Activated naive CD4-positive, alpha-beta T cell treated with anti-CD3 and anti-CD28 coated beads, Interleukin-2, amount 10 ng/mL, durations not matched to agents 7 days and 5 days (primary cell): ENCODE measurements at regions not wholly inside any gene's neighbourhood (a gene's known extent, or its start where the extent isn't known, plus 50 kb on each side); places are given as distances from the start of the nearest gene placed in this dataset.

ENCODE experiments used
- CTCF ChIA-PET: fragments of 350-600 bp; sonication (Branson Sonifier 250); formaldehyde crosslinking; loops from one replicate; lab custom pipeline; 2021; ENCODE audit warnings: antibody characterized with exemption; lab: Charles Lee
- DNase-seq: peaks from one replicate; pipeline ENCODE4 v3.0.0-alpha.2; 2020
- H3K27ac Mint-ChIP-seq: one replicate; pipeline ENCODE4 v1.8.0; 2021; ENCODE audit warnings: mild to moderate bottlenecking, moderate library complexity, mixed read lengths
- H3K27me3 Mint-ChIP-seq: one replicate; pipeline ENCODE4 v1.8.0; 2021; ENCODE audit warnings: mild to moderate bottlenecking, mixed read lengths
- H3K36me3 Mint-ChIP-seq: one replicate; pipeline ENCODE4 v1.8.0; 2021; ENCODE audit warnings: mixed read lengths
- H3K4me1 Mint-ChIP-seq: one replicate; pipeline ENCODE4 v1.8.0; 2021; ENCODE audit warnings: mixed read lengths
- H3K4me3 Mint-ChIP-seq: one replicate; pipeline ENCODE4 v1.8.0; 2021; ENCODE audit warnings: mild to moderate bottlenecking, moderate library complexity, mixed read lengths
- H3K9me3 Mint-ChIP-seq: one replicate; pipeline ENCODE4 v1.8.0; 2021; ENCODE audit warnings: mixed read lengths

DNA sequence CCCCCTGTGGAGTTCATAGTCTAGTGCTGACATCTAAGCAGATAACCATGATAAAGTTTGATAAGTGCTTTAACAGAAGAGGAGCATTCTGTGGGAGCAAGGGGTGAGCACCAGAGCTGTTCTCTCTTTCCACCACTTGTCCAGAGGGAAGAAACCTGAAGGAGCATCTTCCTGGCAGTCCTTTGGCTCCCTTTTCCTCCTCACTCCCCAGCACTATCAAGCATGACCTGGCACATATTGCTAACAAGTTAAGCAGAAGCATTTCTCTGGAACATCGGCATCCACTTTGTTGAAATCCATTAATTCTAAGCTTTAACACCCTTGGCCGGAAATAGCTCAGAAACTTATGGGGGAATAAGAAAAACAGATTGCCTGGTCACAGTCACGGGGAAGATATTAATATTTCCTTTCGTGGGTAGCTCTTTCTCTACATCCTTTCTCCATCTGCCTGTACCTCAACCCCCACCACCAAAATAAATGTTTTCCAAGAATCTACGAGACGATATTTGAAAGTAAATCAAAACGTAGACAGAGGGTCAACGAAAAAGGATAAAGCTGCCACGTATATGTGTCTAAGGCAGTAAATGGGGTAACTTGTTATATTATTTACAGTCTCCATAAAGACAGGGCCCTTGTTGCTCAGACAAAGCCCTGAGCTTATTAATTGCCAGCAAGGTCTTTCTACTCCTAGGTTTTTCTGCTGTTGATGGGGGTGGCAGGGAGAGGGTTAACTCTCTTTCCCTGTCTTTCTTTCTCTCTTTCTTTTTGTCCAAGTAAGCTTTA, 351.4 kb downstream of the NUF2 start:
- CTCF ChIA-PET = no interaction called here
- DNase-seq = no peak
- H3K36me3 Mint-ChIP-seq = no peaks in the 10 kb centered on the region

DNA sequence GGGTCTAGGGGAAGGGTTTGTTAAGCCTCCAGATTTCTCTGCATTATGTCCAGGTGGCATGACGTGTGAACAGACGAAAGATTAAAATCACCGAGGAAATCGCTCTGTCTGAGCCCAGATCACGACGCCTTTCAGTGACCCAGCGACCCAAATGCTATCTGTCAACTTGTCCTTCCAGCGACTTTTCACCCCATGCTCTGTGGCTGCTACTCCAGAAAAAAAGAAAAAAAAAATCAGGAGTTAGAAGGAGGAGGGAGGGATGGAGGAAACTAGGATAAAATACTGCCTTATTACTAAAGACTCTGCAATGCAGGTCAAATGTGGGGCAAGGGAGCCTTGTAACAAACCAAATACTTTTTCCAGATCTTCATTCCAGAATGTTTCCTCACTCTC, 352.0 kb downstream of the NUF2 start:
- no peaks in the 10 kb centered on the region for H3K4me1 Mint-ChIP-seq
- H3K36me3 Mint-ChIP-seq = no peaks in the 10 kb centered on the region
- no peak overlapping the region for H3K4me3 Mint-ChIP-seq
- no peak overlapping the region for H3K27ac Mint-ChIP-seq
- no peak for DNase-seq
- CTCF ChIA-PET = no interaction called here
- H3K27me3 Mint-ChIP-seq = no peaks in the 10 kb centered on the region
- H3K9me3 Mint-ChIP-seq = peaks cover 7% of the 10 kb centered on the region

More for the DNA sequence above, 351.4 kb downstream of the NUF2 start:
- Mint-ChIP-seq H3K27me3 (no peaks in the 10 kb centered on the region), H3K4me3 (no peak overlapping the region), H3K9me3 (peaks cover 7% of the 10 kb centered on the region), H3K27ac (no peak overlapping the region), H3K4me1 (no peaks in the 10 kb centered on the region)

DNA sequence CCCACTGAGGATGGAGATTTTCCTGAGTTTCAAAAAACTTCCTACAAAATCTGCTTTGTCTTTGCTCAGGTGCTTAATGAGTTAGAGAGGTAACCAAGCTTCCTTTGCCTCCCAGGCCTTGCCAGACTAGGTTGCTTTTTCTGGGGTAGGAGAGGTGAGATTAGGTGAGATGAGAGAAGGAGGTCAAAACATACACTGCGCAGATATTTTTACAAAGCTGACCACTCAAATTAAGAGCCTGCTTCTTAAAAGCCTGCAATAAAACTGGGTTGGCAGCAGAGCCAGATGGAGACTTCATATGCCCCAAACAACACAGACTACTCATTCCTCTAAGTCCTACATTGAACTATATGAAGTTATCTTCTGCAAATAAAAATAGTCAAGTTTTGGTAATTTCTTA, 352.5 kb downstream of the NUF2 start:
- Mint-ChIP-seq H3K27ac (no peak overlapping the region), H3K36me3 (no peaks in the 10 kb centered on the region), H3K4me1 (no peaks in the 10 kb centered on the region), H3K9me3 (peaks cover 7% of the 10 kb centered on the region), H3K27me3 (no peaks in the 10 kb centered on the region), H3K4me3 (no peak overlapping the region)
- no peak for DNase-seq
- CTCF ChIA-PET = no interaction called here

DNA sequence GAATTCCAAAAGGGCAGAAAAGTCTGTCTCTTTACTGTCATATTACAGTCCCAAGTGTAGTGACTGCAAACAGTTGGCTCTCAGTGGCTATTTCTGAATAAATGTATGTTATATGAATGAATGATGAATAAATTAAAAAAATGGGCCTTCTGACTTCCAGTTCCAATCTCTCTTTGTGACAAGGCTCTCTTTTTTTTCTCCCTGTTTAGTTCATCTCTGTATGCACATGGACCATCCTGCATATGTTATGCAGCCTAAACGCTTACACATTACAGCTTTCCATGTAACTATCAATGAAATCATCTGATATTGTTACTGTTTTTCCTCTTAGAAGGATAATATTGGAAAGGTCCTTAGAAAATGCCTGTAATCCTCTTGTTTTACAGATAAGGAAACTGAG, 363.0 kb downstream of the NUF2 start:
- Mint-ChIP-seq H3K27ac (no peak overlapping the region), H3K36me3 (no peaks in the 10 kb centered on the region), H3K9me3 (peaks cover 9% of the 10 kb centered on the region), H3K4me1 (no peaks in the 10 kb centered on the region), H3K4me3 (no peak overlapping the region), H3K27me3 (no peaks in the 10 kb centered on the region)
- CTCF ChIA-PET = no interaction called here
- no peak for DNase-seq

DNA sequence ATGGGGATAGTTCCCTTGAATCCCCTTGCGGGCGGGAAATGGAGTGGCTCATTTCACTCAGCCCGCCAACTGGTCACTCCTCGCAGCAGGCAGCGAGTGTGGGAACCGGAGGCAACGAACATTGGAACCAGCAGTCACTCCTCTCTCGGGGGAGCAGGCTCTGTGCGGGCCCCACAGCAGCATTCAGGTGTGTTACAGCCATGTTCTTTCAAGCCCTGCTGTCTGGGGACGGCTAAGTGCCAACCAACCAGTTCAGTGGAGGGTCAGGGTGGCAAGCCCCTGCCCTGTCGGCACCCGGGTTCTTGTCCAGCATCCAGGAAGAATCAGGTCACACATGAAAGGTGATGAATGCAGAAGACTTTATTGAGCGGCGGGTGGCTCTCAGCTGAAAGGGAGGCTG, 370.5 kb downstream of the NUF2 start:
- DNase-seq = no peak
- Mint-ChIP-seq H3K9me3 (no peaks in the 10 kb centered on the region), H3K4me3 (no peak overlapping the region), H3K36me3 (no peaks in the 10 kb centered on the region), H3K4me1 (no peaks in the 10 kb centered on the region), H3K27me3 (no peaks in the 10 kb centered on the region), H3K27ac (no peak overlapping the region)
- CTCF ChIA-PET = no interaction called here

DNA sequence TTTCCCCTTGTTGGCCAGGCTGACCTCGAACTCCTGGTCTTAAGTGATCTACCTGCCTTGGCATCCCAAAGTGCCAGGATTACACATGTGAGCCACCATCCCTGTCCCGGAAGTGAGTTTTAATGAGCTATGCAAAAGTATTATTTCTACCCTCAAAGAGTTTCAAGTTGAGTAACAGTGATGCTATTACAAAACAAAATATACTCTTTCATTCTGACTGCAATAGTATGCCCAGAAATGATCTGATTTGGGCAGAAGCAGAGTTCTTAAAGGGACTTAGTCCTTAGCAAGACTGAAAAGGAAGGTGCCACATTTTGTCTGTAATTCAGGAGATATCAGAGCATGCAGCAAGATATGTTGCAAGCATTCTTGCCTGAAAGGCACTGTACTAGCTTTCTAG, 375.4 kb downstream of the NUF2 start:
- no peak for DNase-seq
- H3K4me3 Mint-ChIP-seq = no peak overlapping the region
- no peak overlapping the region for H3K27ac Mint-ChIP-seq
- no peaks in the 10 kb centered on the region for H3K27me3 Mint-ChIP-seq
- CTCF ChIA-PET = no interaction called here
- no peaks in the 10 kb centered on the region for H3K4me1 Mint-ChIP-seq
- H3K36me3 Mint-ChIP-seq = no peaks in the 10 kb centered on the region
- H3K9me3 Mint-ChIP-seq = no peaks in the 10 kb centered on the region

DNA sequence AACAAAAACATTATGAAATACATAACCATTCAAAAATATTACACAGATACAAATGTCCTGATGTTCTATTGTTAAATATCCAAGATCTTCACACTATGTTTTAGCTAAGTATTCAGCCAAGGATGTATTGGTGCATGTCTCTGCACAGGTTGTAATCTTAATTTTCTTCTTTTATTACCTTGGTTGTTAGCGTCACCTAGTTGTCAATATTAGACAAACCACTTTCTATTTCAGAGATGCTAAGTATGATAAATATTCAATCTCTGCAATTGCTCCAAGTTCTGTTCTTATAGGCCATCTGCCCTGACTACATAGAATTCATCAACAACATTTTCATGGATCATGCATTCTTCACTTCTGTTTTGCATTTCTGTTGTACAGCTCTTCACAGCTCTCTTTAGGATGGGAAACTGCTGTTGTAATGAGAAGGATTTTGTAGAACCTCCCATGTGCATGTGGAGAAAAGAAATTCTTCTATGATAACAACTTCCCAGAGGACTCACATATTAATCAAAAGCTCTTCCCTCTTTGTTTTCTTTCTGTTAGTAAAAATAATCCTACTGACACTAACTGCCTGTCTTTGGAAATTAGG, 380.1 kb downstream of the NUF2 start:
- H3K27ac Mint-ChIP-seq = no peak overlapping the region
- H3K27me3 Mint-ChIP-seq = no peaks in the 10 kb centered on the region
- H3K4me3 Mint-ChIP-seq = no peak overlapping the region
- no peaks in the 10 kb centered on the region for H3K9me3 Mint-ChIP-seq
- H3K4me1 Mint-ChIP-seq = no peaks in the 10 kb centered on the region
- H3K36me3 Mint-ChIP-seq = no peaks in the 10 kb centered on the region
- CTCF ChIA-PET = interaction anchor here (0.5 kb wide), 1 partner anchor 264 kb away, joined by 3 read pairs; no protein-coding TSS in a partner anchor
- DNase-seq = no peak

DNA sequence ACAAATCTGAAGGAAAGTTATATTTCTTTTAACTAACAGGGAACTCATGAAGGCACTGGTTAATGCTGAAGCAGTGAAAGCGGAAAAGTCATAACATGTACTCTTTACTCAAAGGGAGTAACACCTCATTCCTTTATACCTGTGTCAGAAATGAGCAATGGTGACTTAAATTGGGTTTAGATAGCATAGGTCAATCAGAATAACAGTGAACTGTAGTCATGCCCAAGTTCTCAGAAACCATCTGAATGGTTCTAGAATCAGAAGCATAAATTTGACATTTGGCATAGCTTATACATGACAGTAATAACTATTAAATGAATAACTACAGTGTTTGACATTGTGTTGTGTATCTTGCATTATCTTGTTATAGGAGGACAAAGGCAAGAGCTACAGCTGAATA, 382.0 kb downstream of the NUF2 start:
- Mint-ChIP-seq H3K9me3 (no peaks in the 10 kb centered on the region), H3K4me1 (no peaks in the 10 kb centered on the region), H3K27me3 (no peaks in the 10 kb centered on the region), H3K4me3 (no peak overlapping the region), H3K36me3 (no peaks in the 10 kb centered on the region), H3K27ac (no peak overlapping the region)
- no peak for DNase-seq
- CTCF ChIA-PET = no interaction called here

DNA sequence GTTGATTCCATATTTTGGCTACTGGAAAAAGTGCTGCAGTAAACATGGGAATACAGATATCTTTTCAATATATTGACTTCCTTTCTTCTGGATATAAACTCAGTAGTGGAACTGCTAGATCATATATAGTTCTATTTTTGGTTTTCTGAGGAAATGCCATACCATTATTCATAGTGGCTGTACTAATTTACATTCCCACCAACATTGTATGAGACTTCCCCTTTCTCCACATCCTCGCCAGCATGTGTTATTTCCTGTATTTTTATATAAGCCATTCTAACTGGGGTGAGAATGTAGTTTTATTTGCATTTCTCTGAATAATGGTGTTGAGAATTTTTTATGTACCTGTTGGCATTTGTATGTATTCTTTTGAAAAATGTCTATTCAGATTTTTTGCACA, 385.2 kb downstream of the NUF2 start:
- H3K9me3 Mint-ChIP-seq = peaks cover 5% of the 10 kb centered on the region
- no peak overlapping the region for H3K4me3 Mint-ChIP-seq
- H3K4me1 Mint-ChIP-seq = no peaks in the 10 kb centered on the region
- no peaks in the 10 kb centered on the region for H3K27me3 Mint-ChIP-seq
- H3K27ac Mint-ChIP-seq = no peak overlapping the region
- no peaks in the 10 kb centered on the region for H3K36me3 Mint-ChIP-seq
- DNase-seq = no peak
- CTCF ChIA-PET = no interaction called here

DNA sequence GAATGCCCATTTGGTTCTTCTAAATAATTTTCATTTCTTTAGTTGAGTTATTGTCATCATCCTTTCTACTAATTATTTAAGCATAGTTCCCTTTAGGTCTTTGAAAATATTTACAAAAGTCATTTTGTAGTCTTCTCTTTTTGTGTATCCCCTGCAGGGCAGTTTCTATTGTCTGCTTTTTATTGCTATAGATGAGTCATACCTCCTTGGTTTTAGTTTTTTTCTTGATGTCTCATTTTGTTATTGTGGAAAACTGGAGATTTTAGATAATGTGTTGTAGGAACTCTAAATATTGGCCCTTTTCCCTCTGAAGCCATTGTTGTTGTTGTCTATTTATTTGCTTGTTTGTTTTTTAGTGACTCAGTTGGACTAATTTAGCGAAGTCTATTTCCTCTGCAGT, 387.9 kb downstream of the NUF2 start:
- H3K36me3 Mint-ChIP-seq = no peaks in the 10 kb centered on the region
- peaks cover 5% of the 10 kb centered on the region for H3K9me3 Mint-ChIP-seq
- H3K27me3 Mint-ChIP-seq = no peaks in the 10 kb centered on the region
- H3K4me3 Mint-ChIP-seq = no peak overlapping the region
- H3K27ac Mint-ChIP-seq = no peak overlapping the region
- no peaks in the 10 kb centered on the region for H3K4me1 Mint-ChIP-seq
- CTCF ChIA-PET = no interaction called here
- DNase-seq = no peak

DNA sequence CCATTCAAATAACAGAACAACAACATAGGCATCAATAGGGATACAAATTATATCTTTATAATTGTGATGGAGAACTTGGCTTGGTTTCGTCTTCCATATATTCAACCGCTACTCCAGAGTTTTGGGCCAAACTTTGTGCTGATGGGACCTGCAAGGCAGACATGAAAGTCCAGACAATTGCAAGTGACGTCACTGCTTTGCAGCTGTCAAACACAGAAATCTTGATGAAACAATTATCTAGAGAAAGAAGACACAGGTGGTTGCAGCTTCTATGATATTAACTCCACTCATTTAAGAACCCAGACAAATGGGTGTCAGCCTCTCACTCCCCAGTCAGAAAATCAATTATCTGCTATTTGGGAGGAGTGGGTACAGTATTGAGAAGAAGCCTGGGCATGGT, 390.6 kb downstream of the NUF2 start:
- Mint-ChIP-seq H3K4me3 (no peak overlapping the region), H3K27ac (no peak overlapping the region), H3K9me3 (peaks cover 5% of the 10 kb centered on the region), H3K36me3 (no peaks in the 10 kb centered on the region), H3K27me3 (no peaks in the 10 kb centered on the region), H3K4me1 (no peaks in the 10 kb centered on the region)
- CTCF ChIA-PET = no interaction called here
- no peak for DNase-seq

DNA sequence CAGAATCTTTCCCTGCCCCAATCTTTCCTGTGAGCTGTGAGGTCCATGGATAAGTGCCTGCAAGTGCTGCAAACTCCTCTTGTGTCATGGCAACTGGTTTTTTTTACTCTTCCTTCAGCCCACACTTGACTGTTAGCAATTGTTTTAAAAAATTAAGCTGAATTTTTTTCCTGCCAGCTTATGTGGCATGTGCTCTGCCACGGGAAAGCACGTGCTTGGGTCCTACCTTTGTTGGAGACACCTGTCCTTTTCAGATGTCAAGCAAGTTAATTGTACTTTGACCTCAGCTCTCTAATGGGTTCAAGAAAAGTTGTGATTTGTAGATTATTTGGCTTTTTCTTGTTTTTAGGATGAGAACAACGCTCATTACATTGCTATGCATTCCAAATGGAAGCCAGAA, 398.5 kb downstream of the NUF2 start:
- CTCF ChIA-PET = no interaction called here
- no peaks in the 10 kb centered on the region for H3K27me3 Mint-ChIP-seq
- no peak overlapping the region for H3K27ac Mint-ChIP-seq
- peaks cover 3% of the 10 kb centered on the region for H3K9me3 Mint-ChIP-seq
- H3K4me1 Mint-ChIP-seq = no peaks in the 10 kb centered on the region
- no peaks in the 10 kb centered on the region for H3K36me3 Mint-ChIP-seq
- DNase-seq = no peak
- H3K4me3 Mint-ChIP-seq = no peak overlapping the region

DNA sequence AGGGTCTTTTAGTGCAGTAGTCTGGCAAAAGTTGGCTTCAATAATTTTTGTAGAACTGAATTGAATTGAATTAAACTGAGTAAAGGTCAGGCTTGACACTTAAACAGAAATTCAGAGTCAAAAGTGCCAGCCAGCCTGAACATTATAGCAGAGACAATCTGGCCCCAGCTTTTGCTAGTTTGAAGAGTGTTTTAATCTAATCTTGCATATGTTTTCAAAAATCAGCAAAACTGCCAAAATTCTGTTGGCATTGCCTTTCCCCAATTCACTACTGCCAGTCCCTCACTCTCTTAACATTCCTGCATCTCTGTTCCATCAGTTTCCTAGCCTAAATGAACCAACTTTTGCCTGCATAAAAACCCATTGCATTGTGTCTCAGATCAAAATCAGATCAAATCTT, 403.8 kb downstream of the NUF2 start:
- H3K27me3 Mint-ChIP-seq = no peaks in the 10 kb centered on the region
- no peak for DNase-seq
- H3K36me3 Mint-ChIP-seq = no peaks in the 10 kb centered on the region
- no peaks in the 10 kb centered on the region for H3K4me1 Mint-ChIP-seq
- CTCF ChIA-PET = no interaction called here
- no peak overlapping the region for H3K27ac Mint-ChIP-seq
- H3K9me3 Mint-ChIP-seq = peaks cover 8% of the 10 kb centered on the region
- H3K4me3 Mint-ChIP-seq = no peak overlapping the region

DNA sequence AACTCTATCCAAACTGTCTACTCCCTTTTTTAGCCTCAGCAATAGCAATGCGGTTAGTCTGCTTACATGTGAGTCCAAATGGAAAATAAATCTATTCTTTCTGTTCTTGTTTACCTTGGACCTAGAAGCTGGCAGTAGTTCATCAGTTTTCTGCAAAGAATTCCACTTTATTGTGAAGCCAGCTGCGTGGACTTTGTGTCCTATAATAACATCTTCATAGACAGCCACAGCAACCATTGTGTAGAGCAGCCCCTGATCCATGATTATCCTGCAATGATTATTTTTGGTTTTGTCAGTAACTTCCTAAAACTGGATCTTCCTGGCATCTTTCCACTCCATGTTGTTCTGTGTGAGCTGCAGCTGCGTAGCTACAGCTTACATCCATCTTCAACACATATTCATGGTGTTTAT, 408.7 kb downstream of the NUF2 start:
- no peaks in the 10 kb centered on the region for H3K36me3 Mint-ChIP-seq
- peaks cover 8% of the 10 kb centered on the region for H3K9me3 Mint-ChIP-seq
- H3K4me1 Mint-ChIP-seq = no peaks in the 10 kb centered on the region
- no peak for DNase-seq
- H3K27ac Mint-ChIP-seq = no peak overlapping the region
- no peaks in the 10 kb centered on the region for H3K27me3 Mint-ChIP-seq
- CTCF ChIA-PET = no interaction called here
- H3K4me3 Mint-ChIP-seq = no peak overlapping the region

DNA sequence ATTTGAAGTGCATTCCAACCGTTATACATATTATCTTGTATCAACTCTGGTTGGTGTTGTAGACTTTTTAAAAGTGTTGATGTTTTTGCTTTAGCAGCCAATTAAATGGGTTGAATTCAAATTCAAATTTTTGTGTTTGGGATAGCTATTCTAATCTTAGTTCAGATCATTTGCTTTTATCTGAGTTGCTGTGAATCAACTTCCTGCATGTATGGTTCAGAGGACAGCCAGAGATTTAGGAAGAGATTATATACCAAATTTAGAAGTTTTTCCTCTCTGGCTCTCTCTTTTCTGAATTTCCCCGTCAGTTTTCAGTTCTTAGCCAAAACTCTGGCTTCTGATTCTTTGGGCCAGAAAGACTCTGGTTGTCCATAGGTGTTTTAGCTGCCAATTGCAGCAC, 415.5 kb downstream of the NUF2 start:
- no peak overlapping the region for H3K4me3 Mint-ChIP-seq
- H3K27ac Mint-ChIP-seq = no peak overlapping the region
- CTCF ChIA-PET = no interaction called here
- no peak for DNase-seq
- H3K4me1 Mint-ChIP-seq = no peaks in the 10 kb centered on the region
- H3K9me3 Mint-ChIP-seq = peaks cover 2% of the 10 kb centered on the region
- H3K36me3 Mint-ChIP-seq = no peaks in the 10 kb centered on the region
- no peaks in the 10 kb centered on the region for H3K27me3 Mint-ChIP-seq
